ENCODE measurements at regions not wholly inside any gene's neighbourhood (a gene's known extent, or its start where the extent isn't known, plus 50 kb on each side); places are given as distances from the start of the nearest gene placed in this dataset.
"Not testable (repeated sequence)": the region's sequence is repeated elsewhere in the genome, so short reads cannot be mapped to it uniquely, and the experiment has no call there.

DNA sequence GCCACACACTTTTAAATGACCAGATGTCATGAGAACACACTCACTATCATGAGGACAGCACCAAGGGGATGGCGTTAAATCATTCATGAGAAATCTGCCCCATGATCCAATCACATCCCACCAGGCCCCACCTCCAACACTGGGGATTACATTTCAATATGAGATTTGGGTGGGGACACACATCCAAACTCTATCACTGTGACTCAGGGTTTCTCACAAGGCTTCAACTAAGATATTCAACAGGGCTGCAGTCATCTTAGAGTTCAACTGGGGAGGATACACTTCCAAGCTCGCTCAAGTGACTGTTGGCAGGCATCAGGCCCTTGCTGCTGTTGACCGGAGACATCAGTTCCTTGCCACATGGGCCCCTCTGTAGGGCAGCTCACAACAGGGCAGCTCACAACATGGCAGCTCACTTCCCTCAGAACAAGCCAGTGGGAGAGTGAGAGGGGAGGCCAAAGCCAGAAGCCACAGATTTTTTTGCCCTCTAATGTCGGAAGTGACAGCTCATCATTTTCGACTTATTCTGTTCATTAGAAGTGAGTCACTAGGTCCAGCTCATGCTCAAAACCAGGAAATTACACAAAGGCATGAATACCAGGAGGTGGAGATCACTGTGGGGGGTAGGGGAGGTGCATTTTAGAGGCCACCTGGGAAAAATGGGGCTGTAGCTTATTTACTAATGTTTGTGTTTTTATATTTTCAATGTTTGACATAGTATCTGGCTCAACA is 50.8 kb upstream of the PTHLH start:
- DNase-seq (ENCODE audit: low read depth), result peak; percentile 97

DNA sequence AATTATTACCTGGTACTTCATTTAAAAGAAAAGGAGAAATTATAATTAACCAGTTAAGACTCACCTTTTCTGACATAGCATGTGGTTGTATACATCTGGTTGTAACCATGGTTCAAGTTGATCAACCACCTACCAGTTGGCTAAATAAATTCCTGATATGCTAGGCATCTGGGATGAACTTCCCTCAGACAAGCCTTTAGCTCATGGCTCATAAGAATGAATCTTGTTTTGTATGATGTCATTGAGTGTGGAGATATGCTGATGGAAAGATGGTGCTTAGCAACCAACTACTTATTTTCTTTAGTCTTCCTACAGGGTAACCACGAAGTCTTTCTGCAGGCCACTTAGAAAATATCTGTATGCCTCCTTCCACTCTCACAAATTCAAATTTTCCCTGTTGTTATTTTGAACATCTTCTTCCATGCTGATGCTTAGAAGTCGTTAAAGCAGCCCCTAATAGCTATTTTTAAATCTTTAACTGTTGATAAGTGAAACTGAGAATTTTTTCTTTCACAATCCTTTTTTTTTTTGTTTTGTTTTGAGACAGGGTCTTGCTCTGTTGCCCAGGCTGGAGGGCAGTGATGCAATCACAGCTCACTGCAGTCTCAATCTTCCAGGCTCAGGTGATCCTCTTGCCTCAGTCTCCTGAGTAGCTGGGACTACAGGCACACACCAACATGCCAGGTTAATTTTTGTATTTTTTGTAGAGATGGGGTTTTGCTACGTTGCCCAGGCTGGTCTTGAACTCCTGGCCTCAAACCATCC is 51.9 kb upstream of the PTHLH start:
- DNase-seq (ENCODE audit: low read depth), result peak; percentile 81

DNA sequence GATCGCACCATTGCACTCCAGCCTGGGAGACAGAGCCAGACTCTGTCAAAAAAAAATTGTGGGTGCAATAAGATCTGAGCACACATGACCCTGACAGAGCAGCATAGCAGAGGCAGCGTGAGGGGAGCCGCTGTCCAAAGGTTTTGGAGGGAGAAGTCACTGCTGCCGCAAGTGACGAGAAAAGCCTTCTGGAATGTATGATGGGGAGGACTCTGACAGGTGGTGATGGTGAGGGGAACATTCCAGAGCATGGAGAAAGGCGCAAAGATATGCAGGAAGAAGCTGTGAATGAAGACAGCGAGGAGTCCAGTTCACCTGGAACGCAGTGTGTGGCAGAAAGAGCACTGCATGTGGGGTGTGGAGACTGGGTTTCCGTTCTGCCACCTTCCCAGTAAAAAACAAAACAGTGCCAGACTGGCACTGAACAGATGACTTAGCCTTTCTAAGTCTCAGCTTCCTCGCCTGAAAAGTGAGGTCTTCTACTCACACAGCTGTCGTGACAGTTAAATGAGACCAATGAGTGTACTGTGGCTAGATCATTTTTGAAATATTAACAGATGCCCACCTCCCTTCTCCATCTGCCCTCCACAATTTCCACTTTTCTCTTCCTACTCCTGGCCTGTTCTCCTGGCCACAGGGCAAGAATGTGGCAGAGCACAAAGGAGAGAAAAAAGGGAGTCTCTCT is 53.4 kb upstream of the PTHLH start:
- no peak for DNase-seq (ENCODE audit: low read depth)

DNA sequence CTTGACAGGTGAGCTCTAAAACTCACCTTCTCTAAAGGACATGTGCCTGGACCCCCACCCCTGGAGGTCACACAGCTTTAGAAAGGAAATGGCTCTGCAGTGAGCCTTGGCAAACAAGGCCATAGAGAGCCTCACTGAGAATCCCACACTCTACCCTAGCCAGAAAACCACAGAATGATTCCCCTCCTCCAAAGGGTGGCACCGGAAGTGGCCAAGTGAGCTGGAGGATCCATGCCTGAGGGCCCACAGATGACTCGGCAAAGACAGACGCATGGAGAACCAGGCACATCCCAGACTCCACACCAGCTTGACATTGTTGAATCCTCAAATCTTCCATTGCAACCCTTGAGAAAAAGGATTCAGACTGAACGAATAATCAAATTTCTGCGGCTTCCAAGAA is 54.2 kb upstream of the PTHLH start:
- peak; percentile 86 for DNase-seq (ENCODE audit: low read depth)

DNA sequence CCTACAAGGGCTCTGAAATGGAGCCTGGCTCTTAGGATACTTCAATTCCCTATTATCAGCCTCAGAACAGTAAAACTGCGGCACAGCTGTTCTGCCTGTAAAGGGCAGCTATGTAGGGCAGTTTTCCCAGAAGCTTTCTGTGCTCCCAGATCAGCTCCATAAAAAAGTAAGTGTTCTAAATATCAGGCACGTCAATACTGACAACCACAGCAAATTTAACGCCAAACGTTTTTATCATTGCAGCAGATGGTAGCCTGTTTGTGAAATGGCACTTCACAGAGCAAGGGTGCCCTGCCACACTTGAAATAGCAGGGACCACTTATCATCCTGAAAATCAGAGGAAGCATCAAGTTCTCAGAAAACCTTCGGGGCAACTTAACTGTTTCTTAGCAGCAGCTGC is 54.8 kb upstream of the PTHLH start:
- no peak for DNase-seq (ENCODE audit: low read depth)

DNA sequence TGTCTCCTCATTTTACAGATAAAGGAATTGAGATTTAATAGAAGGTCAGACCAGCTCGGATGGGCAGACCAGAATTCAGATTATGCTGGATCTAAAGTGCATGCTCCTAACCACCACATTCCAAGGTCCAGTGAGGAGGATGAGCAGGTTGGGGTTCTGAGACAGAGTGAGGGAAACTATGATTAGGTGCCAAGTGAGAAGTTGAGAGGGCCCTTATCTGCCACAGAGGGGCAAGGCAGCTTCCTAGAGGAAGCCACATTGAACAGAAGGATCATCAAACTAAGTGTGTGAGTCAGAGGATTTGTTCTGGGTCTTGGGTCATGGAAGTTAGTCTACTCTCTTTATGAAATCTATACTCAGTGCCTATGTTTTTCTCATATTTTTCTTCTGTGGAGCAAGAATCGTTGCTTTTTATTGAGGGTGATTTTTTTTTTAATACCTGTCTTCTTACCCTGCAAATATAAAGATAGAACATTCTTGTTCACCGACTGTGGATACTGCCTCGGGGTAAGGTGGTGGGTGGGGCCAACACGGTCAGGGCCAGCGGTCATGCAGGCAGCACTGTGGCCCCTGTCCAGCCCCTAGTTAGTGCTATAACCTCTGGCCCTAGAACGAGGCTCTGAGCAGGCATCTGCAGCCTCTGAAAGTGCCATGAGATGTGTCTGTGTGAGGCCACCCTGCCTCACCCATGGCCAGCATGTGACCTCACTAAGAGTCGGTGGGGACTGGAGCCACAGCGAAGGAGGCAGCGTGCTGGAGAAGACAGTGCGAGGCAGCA is 55.6 kb upstream of the PTHLH start:
- DNase-seq (ENCODE audit: low read depth), result peak; percentile 54

DNA sequence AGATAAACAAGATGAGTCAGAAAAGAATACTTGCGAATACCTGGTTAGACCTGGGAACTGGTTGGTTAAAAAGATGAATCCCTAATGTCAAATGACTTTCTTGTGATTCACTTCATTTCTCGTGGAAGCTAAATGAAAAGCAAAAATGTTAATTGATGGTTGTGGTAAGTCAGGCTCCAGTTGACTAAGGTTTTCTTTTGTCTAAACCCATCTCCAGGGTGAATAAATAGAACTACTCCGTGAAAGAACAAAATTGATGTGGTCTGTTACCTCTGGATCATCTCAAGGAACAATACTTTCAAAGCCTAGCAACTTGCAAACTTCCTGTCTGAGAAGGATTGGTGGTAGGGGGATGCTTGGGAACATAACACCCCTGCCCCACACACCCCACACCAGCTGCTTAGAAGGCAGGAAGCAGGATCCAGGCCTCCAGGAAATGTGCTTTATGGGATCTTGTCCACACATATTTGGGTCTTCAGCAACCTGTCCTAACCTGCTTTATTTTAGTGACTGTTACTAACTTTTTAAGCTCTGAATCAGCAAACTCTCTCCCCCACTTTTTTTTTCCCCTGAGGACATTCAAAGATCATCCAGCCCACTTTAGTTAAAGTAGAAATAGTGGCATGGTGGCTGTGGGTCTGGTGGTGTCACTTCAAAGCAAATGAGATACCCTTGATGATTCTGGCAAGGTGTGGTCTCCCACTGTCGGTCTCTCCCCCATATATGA is 60.4 kb upstream of the PTHLH start:
- peak; percentile 56 for DNase-seq (ENCODE audit: low read depth)

DNA sequence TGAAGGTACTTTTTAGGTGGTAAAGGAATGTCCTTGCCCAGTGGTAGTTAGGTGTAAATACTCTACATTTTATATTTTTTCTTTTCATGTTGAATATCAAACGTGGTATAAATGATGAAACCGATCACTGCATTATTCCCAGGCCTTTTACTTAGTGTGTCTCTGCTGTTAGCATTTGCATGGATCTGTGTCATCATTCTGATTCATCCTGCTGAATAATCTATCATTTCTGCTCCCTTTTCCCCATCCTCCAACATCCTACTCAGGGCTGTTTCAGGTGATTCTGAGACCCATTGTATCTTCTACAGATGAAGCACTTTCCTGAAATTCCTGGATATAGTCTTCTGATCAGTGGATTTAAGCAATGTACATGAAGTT is 61.0 kb upstream of the PTHLH start:
- peak; percentile 84 for DNase-seq (ENCODE audit: low read depth)

DNA sequence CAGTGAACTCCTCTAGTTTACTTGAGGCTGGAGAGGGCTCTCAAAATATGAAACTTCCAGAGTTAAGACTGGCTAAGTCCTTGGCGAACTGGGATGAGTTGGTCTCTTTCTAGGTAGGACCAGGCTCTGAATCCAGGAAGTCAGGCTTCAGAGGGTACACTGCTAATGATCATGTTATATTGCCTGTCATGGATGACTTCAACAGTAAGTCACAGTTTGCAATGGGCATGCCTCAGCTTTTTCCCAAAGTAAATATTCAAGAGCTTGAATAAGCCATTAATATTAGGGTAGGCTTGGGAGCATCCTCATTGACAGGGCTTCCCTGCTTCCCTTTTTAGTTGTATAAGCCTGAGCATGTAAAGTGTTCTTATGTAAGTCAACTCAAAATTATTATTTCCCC is 61.7 kb upstream of the PTHLH start:
- peak; percentile 19 for DNase-seq (ENCODE audit: low read depth)

DNA sequence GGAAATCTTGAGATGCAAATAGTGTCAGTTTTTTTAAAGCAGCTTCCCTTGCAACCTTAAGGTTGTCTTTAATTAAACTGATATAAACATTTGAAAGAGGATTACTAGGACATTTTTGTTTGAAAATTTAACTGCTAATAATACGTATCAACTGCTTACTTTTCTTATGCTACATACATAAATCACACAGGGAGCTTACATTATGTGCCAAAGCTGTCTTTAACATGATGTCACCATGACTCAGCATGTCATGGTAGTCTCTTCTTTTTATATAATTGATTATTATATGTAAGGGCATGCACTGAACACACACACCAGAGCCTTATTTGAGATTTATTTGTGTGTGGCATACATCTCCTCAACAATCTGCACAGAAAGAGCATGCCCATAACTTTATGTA is 63.0 kb upstream of the PTHLH start:
- peak; percentile 89 for DNase-seq (ENCODE audit: low read depth)

DNA sequence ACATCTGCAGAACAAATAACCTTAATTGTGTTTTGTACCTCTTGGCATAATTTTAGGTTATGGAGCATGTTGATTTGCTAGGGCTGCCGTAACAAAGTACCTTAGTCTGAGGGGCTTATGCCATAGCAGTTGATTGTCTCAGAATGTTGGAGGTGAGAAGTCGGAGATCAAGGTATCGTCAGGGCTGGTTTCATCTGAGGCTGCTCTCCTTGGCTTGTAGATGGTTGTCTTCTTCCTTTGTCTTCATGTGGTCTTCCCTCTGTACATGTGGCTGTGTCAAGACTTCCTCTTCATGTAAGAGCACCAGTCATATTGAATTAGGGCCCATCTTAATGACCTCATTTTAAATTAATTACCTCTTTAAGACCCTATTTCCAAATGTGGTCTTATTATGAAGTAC is 64.4 kb upstream of the PTHLH start:
- DNase-seq (ENCODE audit: low read depth), result no peak

DNA sequence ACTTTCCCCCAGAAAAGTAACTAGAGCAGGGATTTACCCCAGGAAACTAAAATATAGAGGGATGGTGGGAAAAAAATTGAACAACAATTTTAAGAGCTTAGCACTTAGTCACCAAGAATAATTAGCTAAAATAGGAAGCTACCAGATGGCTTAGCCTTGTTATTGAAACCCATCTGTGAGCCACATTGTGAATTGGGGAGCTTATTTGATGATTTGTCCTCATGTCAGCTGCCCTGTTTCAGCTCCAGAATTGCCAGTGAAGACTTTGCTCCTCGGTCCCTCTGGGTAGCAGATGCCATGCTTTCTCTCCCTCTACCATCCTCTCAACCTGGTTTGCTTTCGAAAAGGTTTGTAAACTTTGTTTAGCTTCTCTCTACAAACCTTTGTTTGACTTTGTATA is 67.7 kb upstream of the PTHLH start:
- DNase-seq (ENCODE audit: low read depth), result no peak

DNA sequence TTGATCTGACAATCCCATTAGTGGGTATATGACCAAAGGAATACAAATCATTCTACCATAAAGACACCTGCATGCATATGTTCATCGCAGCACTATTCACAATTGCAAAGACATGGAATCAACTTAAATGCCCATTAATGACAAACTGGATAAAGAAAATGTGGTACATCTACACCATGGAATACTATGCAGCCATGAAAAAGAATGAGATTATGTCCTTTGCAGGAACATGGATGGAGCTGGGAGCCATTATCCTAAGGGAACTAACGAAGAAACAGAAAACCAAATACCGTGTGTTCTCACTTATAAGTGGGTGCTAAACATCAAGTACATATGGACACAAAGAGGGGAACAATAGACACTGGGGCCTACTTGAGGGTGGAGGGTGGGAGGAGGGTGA is 74.1 kb upstream of the PTHLH start:
- not testable (repeated sequence) for DNase-seq (ENCODE audit: low read depth)

DNA sequence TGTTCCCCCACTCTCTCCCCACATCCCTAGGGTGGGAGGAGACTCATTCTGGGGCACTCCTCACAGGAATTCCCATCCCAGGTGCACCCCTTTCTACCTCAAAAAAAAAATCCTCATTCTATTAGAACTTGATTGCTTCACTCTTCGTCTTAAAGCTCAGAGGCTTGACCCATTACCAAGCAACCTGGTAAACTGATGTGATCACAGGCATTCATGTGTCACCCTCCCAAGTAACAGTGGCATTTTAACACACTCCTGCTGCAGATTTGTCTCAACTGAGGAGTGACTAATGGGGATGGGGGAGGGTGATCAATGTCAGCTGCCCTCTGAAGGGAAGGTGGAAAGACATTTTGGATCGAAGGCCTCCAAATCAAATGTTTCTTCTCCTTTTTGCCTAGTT is 78.1 kb upstream of the PTHLH start:
- peak; percentile 17 for DNase-seq (ENCODE audit: low read depth)

DNA sequence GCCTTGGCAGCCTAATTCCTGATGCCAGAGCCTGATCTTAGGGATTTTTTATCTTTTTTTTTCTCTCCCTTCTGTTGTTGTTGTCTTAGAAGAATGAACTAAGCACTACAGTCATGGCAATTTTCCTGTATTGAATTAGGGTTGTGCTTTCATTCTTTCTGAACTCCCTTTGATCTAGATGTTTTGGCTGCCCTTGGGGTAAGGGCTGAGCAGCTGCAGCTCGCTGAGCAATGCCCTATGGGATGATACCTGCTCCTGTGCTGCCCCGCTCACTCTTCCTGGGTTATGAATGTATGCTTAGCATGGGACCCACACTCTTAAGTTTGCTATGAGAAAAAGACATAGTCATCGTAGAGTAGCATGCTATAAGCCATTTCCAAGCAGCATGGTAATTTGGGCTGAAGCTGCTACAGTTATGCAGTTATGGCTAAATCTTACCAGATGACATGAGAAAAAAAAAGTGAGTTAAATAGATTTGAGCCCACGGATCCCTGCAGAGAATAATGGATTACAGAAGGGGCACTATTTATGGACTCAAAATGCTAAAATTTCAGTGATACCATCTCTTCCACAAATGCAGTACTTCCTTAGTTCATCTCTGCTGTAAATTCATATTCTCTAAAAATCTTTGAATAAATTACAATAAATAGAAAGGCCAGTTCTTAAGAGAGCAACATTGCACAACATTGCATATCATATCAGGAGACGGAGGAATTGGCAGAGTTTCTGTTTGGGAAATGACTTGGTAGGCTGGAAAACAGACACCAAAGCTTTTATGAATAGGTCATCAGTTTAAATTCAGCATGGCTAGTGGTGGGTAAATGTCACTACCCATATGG is 79.2 kb upstream of the PTHLH start:
- DNase-seq (ENCODE audit: low read depth), result no peak

DNA sequence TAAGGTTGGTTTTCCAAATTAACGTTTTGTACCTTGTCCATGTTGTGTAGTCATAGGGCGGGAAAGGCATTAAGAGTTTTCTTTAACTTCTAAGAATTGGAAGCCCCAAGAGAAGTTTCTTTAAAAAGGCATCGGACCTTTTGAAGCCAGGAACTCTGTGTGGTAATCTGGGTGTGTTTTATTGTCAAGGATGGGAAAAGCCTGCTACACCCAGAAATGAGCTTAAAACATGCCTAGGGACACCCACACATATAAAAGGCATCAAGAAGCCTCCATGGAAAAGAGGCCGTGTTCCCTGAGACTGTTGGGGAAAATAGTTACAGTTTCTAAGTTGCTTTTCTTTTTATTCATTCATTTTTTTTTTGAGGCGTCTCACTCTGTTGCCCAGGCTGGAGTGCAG is 81.0 kb upstream of the PTHLH start:
- DNase-seq (ENCODE audit: low read depth), result no peak

DNA sequence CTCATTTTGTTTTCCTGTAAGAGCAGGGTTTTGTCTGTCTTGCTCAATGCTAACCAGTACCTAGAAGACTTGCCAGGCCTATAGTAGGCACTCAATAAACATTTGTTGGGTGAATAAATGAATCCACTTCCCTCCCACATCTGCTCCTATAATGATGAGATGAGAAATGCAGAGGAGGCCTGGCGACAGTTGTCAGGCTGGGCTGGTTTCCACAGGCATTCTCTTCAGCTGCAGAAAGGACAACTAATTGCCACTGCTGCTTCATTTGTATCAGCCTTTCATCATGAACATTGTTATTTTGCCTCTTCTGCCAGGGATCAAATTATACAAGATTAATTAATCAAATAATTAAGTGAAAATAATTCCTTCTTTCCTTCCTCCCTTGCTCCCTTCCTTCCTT is 82.0 kb upstream of the PTHLH start:
- DNase-seq (ENCODE audit: low read depth), result no peak

DNA sequence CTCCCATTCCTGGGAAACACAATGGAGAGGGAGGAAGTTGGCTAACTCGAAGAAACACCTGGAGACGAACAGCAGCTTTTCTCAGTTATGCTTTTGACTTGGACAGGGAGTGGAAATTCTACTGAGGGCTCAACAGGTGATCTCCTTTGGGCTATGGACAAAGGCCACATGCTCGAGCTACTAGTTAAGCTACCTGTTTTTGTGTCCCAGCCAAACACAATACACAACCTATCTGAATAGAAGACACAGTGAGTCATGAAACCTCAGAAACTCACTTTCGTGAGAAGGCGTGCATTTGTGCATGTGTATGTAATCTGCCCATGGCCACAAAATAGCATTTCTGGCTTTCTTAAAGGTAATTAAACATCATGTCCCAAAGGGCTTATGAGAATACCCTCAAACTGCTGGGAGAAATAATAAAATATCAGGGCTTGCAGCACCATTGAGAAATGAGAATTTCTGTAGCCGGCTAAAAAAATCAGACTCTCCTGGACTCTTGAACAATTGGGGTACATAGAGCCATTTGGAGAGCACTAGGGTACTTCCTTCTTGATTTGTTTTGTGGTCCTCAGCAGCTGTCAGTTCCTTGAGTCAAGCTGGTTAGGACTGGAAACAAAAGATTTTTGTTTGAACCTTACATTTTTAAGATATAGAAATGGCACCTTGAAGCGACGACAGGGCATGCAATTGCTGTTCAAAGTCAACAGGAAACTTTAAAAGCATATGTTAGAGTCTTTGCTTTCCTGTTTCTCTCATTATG is 85.5 kb upstream of the PTHLH start:
- peak; percentile 55 for DNase-seq (ENCODE audit: low read depth)

DNA sequence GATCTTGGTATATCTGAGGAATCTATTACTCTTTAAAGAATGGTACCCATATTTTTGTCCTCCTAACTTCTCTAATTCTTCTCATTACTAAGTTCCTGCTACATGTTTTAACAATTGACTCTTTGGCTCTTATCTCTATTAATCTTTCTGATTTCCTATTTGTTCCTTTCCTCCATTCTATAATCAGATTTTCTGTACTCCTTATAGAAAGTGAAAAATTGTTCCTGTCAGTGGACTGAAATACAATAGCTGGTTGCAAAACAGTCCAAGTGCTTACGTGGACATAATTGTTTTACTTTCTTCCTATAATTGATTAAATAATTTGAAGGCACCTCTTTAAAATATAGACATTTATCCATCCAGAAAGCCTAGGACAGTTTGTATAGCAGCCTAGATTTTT is 86.7 kb upstream of the PTHLH start:
- DNase-seq (ENCODE audit: low read depth), result no peak

DNA sequence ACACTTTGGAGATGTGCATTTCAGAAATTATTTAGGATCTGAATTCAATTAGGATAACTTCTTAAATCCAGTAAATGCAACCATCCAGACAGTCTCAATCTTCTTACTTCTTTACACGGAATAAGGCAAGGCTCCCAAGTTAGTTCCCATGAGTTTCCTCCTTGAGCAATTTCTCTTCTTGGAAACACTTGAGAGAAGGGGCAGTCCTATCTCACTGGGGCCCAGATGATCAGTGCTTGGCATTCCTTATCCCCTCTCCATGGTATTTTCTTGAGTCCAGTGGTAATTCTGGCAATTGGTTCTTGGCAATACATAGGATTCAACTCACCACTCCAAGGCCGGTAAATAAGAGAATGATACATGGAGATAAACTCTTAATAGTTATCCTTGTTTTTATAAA is 87.1 kb upstream of the PTHLH start:
- no peak for DNase-seq (ENCODE audit: low read depth)
